GM23338 (cell line): ENCODE measurements at regions not wholly inside any gene's neighbourhood (a gene's known extent, or its start where the extent isn't known, plus 50 kb on each side); places are given as distances from the start of the nearest gene placed in this dataset.

Experiments used
- ATAC-seq: fragments of 200-7000 bp; cut with Tn5 transposase; 3 replicates; pipeline ENCODE4 v1.9.1; 2020
- DNase-seq: peaks from one replicate; pipeline ENCODE4 v3.0.0-alpha.2; 2015; ENCODE audit warnings: low spot score
- H2AFZ ChIP-seq: fragments of 200-600 bp; sonication (generic); 2 replicates; pipeline ENCODE4 v1.8.0; 2016; ENCODE audit warnings: antibody characterized with exemption, mild to moderate bottlenecking, moderate library complexity
- H3F3A ChIP-seq: fragments of 200-600 bp; sonication (generic); replicated peaks from 2 replicates; pipeline ENCODE4 v1.8.0; 2017; ENCODE audit warnings: antibody characterized with exemption, mixed run types, low read depth
- H3K27ac ChIP-seq: fragments of 200-600 bp; sonication (generic); 2 replicates; pipeline ENCODE4 v1.6.1; 2016; ENCODE audit warnings: low read depth
- H3K27me3 ChIP-seq: fragments of 200-600 bp; sonication (generic); 2 replicates; pipeline ENCODE4 v1.8.0; 2016; ENCODE audit warnings: mild to moderate bottlenecking, mixed run types, moderate library complexity; ENCODE audit not compliant: insufficient read depth
- H3K36me3 ChIP-seq: fragments of 200-600 bp; sonication (generic); 2 replicates; pipeline ENCODE4 v1.8.0; 2016; ENCODE audit warnings: mild to moderate bottlenecking; ENCODE audit not compliant: insufficient read depth
- H3K4me1 ChIP-seq: fragments of 200-600 bp; sonication (generic); 2 replicates; pipeline ENCODE4 v1.8.0; 2016; ENCODE audit warnings: mild to moderate bottlenecking, moderate library complexity; ENCODE audit not compliant: insufficient read depth
- H3K4me2 ChIP-seq: fragments of 200-600 bp; sonication (generic); 2 replicates; pipeline ENCODE4 v1.7.1; 2017; ENCODE audit warnings: mixed run types
- H3K4me3 ChIP-seq: fragments of 200-600 bp; sonication (generic); 2 replicates; pipeline ENCODE4 v1.6.1; 2016; ENCODE audit warnings: mixed run types
- H3K79me2 ChIP-seq: fragments of 200-600 bp; sonication (generic); replicated peaks from 2 replicates; pipeline ENCODE4 v1.8.0; 2017; ENCODE audit warnings: mild to moderate bottlenecking; ENCODE audit not compliant: insufficient read depth
- H3K9me2 ChIP-seq: fragments of 200-600 bp; sonication (generic); 2 replicates; pipeline ENCODE4 v1.8.0; 2017; ENCODE audit not compliant: insufficient read depth
- H4K20me1 ChIP-seq: fragments of 200-600 bp; sonication (generic); replicated peaks from 2 replicates; pipeline ENCODE4 v1.8.0; 2017; ENCODE audit warnings: mild to moderate bottlenecking; ENCODE audit not compliant: insufficient read depth
- H3K27ac Mint-ChIP-seq: 2 replicates; pipeline ENCODE4 v1.8.0; 2020; ENCODE audit warnings: inconsistent platforms, mild to moderate bottlenecking, moderate library complexity, mixed read lengths
- H3K27me3 Mint-ChIP-seq: 3 replicates; pipeline ENCODE4 v1.8.0; 2022; ENCODE audit warnings: low read depth, mild to moderate bottlenecking, moderate library complexity, mixed read lengths, inconsistent platforms; ENCODE audit not compliant: insufficient read depth, poor library complexity
- H3K36me3 Mint-ChIP-seq: 3 replicates; pipeline ENCODE4 v1.8.0; 2021; ENCODE audit warnings: low read depth, mild to moderate bottlenecking, inconsistent platforms, moderate library complexity, mixed read lengths
- H3K4me1 Mint-ChIP-seq: 3 replicates; pipeline ENCODE4 v1.8.0; 2020; ENCODE audit warnings: mild to moderate bottlenecking, inconsistent platforms, mixed read lengths
- H3K4me3 Mint-ChIP-seq: 3 replicates; pipeline ENCODE4 v1.8.0; 2021; ENCODE audit warnings: moderate library complexity, mild to moderate bottlenecking, inconsistent platforms, mixed read lengths
- H3K9me3 Mint-ChIP-seq: 3 replicates; pipeline ENCODE4 v1.8.0; 2020; ENCODE audit warnings: moderate library complexity, mild to moderate bottlenecking, inconsistent platforms, mixed read lengths
- CREB1 ChIP-seq: fragments of 250-450 bp; sonication (Bioruptor Pico); IDR thresholded peaks from 2 replicates; pipeline ENCODE4 v1.5.0; 2020; ENCODE audit warnings: low read depth, mild to moderate bottlenecking, moderate library complexity
- ETS1 ChIP-seq: IDR thresholded peaks from 2 replicates; pipeline ENCODE4 v1.6.1; 2016; ENCODE audit warnings: antibody characterized with exemption
- EZH2 ChIP-seq: fragments of 200-600 bp; sonication (generic); IDR thresholded peaks from one replicate; pipeline ENCODE4 v1.8.0; 2017; ENCODE audit warnings: antibody characterized with exemption, mild to moderate bottlenecking, low read depth; ENCODE audit not compliant: unreplicated experiment
- EZH2phosphoT487 ChIP-seq: fragments of 200-600 bp; sonication (generic); IDR thresholded peaks from one replicate; pipeline ENCODE4 v1.8.1; 2018; ENCODE audit warnings: antibody characterized with exemption; ENCODE audit not compliant: unreplicated experiment
- JUNB ChIP-seq: IDR thresholded peaks from one replicate; pipeline ENCODE4 v1.6.1; 2016; ENCODE audit warnings: antibody characterized with exemption; ENCODE audit not compliant: unreplicated experiment
- NANOG ChIP-seq: IDR thresholded peaks from 2 replicates; pipeline ENCODE4 v1.6.1; 2016; ENCODE audit warnings: antibody characterized with exemption, borderline replicate concordance
- POLR2AphosphoS5 ChIP-seq: IDR thresholded peaks from 2 replicates; pipeline ENCODE4 v1.6.1; 2016; ENCODE audit warnings: antibody characterized with exemption, low read depth
- STAT1 ChIP-seq: IDR thresholded peaks from one replicate; pipeline ENCODE4 v1.6.1; 2016; ENCODE audit warnings: antibody characterized with exemption; ENCODE audit not compliant: unreplicated experiment
- ZNF114 ChIP-seq: fragments of 250-450 bp; sonication (Bioruptor Pico); IDR thresholded peaks from 2 replicates; pipeline ENCODE4 v1.5.0; 2020; ENCODE audit warnings: mild to moderate bottlenecking, moderate library complexity
- ZNF331 ChIP-seq: fragments of 250-450 bp; sonication (Bioruptor Pico); IDR thresholded peaks from 2 replicates; pipeline ENCODE4 v1.5.0; 2020; ENCODE audit warnings: low read depth, mild to moderate bottlenecking, moderate library complexity
- ZNF462 ChIP-seq: fragments of 250-450 bp; sonication (Bioruptor Pico); IDR thresholded peaks from 2 replicates; pipeline ENCODE4 v1.5.0; 2020; ENCODE audit warnings: mild to moderate bottlenecking, moderate library complexity

- TF ChIP-seq ZNF462 (no peak), ZNF331 (CRISPR knock-in tag) (no peak), JUNB (no peak), EZH2phosphoT487 (no peak)
Measured at GRCh38 chr10:10311966-10312365, 705.7 kb upstream of the CELF2 start (continued).

GRCh38 chr10:10313149-10313835 lies 704.4 kb upstream of the CELF2 start:
- Mint-ChIP-seq H3K9me3 (no peaks in the 10 kb centered on the region; the same call in 2 of the 3 replicates), H3K27me3 (peaks cover 3% of the 10 kb centered on the region)
- no peak for ATAC-seq

More at GRCh38 chr10:10313149-10313835, 704.4 kb upstream of the CELF2 start:
- TF ChIP-seq POLR2AphosphoS5: no peak
- no peak for TF ChIP-seq NANOG
- no peak for TF ChIP-seq ZNF114 (CRISPR knock-in tag)
- TF ChIP-seq ETS1: no peak
- TF ChIP-seq JUNB: no peak
- TF ChIP-seq STAT1: no peak
- no peak for TF ChIP-seq CREB1 (CRISPR knock-in tag)
- TF ChIP-seq EZH2: no peak
- no peak for TF ChIP-seq ZNF331 (CRISPR knock-in tag)
- Mint-ChIP-seq H3K27ac (no peak overlapping the region), H3K4me3 (no peak overlapping the region), H3K4me1 (no peaks in the 10 kb centered on the region), H3K36me3 (no peaks in the 10 kb centered on the region)
- Histone ChIP-seq H3K4me1 (no peaks in the 10 kb centered on the region), H3K79me2 (no peaks in the 10 kb centered on the region), H3K4me3 (no peak overlapping the region), H4K20me1 (no peaks in the 10 kb centered on the region), H2AFZ (no peak overlapping the region), H3K4me2 (no peak overlapping the region), H3F3A (no peaks in the 10 kb centered on the region), H3K36me3 (no peaks in the 10 kb centered on the region), H3K27ac (no peak overlapping the region), H3K27me3 (no peaks in the 10 kb centered on the region), H3K9me2 (peaks cover 14% of the 10 kb centered on the region)
- no peak for DNase-seq
